Omental fat pad (tissue), 3 donors: ENCODE measurements at regions not wholly inside any gene's neighbourhood (a gene's known extent, or its start where the extent isn't known, plus 50 kb on each side); places are given as distances from the start of the nearest gene placed in this dataset.

Experiments used
- ATAC-seq: fragments of 150-250 bp; one replicate; pipeline ENCODE4 v1.9.1; 2016; ENCODE audit warnings: mild to moderate bottlenecking, moderate library complexity; ENCODE audit not compliant: low FRiP score
- DNase-seq: peaks from one replicate; pipeline ENCODE4 v3.0.0-alpha.2; 2019; ENCODE audit warnings: low spot score
- TF ChIP-seq, protein P1 (sequence below), 3 donors: fragments of 450-650 bp; IDR thresholded peaks; one replicate each; pipeline ENCODE4 v1.5.1; 2016 to 2017; ENCODE audit warnings: antibody characterized with exemption in 3 of 3, mild to moderate bottlenecking in 3 of 3, moderate library complexity in 2 of 3

DNA sequence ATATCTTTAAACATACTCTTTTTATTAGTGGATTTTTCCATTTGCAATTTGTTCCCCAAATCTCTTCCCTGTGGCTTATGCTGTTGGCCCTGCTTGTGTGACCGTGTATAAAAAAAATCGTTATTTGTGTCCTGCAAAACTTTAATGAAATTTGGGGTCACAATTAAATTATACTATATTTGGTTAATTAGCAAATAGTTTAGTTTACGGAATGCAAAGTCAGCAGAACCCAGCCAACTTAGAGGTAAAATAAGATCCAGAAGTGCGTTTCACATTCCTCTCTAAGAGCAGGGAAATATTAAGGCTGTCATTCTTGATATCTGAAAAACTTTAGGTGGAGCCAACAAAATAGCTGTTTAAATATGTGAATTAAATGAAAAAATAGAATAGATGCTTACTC, 2023.5 kb upstream of the WWC1 start:
- no peak for DNase-seq
- ATAC-seq: no peak
- TF ChIP-seq, protein P1, sequence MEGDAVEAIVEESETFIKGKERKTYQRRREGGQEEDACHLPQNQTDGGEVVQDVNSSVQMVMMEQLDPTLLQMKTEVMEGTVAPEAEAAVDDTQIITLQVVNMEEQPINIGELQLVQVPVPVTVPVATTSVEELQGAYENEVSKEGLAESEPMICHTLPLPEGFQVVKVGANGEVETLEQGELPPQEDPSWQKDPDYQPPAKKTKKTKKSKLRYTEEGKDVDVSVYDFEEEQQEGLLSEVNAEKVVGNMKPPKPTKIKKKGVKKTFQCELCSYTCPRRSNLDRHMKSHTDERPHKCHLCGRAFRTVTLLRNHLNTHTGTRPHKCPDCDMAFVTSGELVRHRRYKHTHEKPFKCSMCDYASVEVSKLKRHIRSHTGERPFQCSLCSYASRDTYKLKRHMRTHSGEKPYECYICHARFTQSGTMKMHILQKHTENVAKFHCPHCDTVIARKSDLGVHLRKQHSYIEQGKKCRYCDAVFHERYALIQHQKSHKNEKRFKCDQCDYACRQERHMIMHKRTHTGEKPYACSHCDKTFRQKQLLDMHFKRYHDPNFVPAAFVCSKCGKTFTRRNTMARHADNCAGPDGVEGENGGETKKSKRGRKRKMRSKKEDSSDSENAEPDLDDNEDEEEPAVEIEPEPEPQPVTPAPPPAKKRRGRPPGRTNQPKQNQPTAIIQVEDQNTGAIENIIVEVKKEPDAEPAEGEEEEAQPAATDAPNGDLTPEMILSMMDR (IDR thresholded peaks at IDR 0.05): no peak

DNA sequence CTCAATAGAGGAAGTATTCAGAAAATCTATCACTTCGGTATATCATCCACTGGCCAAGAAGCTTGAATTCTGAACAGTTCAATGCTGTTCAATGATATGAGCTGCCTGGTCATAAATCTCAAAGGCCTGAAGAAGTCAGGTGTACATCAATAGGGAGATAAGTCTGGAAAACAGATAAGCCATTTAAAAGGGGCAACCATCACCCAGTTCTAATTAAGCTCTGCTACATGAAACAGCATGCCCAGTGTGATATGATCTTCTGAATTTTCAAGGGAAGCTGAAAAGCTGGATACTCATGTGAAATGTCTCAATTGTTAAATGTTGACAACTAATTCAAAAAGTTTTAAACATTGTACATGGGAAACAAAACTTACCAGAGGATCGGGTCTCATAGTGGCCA, 2020.7 kb upstream of the WWC1 start:
- TF ChIP-seq, protein P1 (IDR thresholded peaks at IDR 0.05): no peak

DNA sequence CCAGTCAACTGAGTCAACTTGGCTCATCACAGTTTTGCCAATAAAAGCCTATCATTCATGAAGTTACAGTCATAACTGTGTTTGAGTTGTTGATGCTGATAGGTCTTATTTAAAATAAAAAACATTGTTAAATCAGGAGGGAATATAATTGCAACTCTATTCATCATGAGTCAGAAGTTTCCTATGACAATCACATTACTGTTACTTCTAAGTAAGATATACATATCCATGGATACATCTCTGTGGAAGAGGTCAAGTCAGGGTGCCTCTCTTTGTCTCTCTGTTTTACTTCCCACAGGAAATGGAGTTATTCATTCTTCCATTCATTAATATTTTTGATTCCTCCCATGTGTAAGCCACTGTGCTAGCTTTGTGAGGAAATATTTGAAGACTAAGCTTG, 2015.4 kb upstream of the WWC1 start:
- ATAC-seq: no peak
- DNase-seq: no peak
- TF ChIP-seq, protein P1 (IDR thresholded peaks at IDR 0.05): no peak

More for the DNA sequence above, 2020.7 kb upstream of the WWC1 start:
- no peak for DNase-seq
- no peak for ATAC-seq

GRCh38 chr5:166279828-166280227, 2011.6 kb upstream of the WWC1 start:
- no peak for DNase-seq
- TF ChIP-seq, protein P1 (IDR thresholded peaks at IDR 0.05): no peak

DNA sequence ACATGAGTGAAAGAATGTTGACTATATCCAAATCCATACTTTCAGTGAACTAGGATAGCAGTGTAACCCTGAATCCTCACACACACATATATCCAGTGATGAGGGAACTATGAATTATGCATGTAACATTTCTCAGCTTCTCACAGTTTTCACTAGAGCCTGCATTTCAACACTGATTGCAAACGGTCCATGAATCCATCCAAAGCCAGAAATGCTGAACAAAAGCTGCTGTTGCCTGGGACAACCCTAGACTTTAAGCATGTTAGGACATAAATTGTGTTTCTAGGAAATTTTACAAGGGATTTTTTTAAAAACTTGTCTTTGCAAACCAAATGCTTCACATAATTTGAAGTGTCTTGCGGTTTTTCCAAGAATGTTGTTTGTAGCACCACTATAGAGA, 2010.0 kb upstream of the WWC1 start:
- TF ChIP-seq, protein P1 (IDR thresholded peaks at IDR 0.05): no peak
- no peak for DNase-seq
- no peak for ATAC-seq

More at GRCh38 chr5:166279828-166280227, 2011.6 kb upstream of the WWC1 start:
- no peak for ATAC-seq

DNA sequence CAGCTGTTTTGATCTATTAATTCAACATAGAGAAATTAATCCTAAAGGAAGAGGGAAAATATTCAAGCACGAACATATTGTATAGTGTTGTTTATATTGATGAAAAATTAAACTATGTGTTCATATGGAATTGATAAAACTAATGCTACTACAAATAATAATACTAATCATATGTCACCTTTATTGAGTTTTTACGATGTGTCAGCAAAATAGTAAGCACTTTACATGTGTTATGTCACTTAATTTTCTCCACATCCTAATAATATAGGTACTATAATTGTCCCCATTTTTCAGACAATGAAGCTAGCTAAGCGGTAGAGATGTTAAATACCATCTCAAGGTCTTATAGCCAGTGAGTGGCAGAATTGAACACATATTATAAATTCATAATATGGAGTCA, 2008.5 kb upstream of the WWC1 start:
- no peak for ATAC-seq
- DNase-seq: no peak
- TF ChIP-seq, protein P1 (IDR thresholded peaks at IDR 0.05): no peak

DNA sequence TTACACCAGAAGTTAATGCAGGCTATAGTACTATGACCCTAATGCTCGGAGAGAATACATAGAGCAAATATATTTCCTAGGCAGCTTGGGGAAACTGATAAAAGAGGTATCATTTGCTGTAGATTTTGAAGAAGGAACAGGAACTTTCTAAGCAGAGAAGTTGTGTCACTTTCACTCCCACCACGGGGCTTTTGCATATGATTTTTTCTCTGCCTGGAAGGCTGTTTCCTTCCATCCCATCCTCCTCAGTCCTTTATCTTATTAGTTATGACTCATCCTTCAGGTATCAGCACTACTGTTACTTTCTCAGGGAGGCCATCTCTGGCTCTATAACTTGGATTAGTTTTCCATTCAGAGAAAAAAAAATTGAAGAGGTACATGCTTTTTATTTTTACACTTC, 2006.1 kb upstream of the WWC1 start:
- ATAC-seq (peak; percentile 48), DNase-seq (no peak)
- TF ChIP-seq, protein P1 (IDR thresholded peaks at IDR 0.05): no peak
